ENCODE measurements at regions not wholly inside any gene's neighbourhood (a gene's known extent, or its start where the extent isn't known, plus 50 kb on each side); places are given as distances from the start of the nearest gene placed in this dataset.
"Not testable (repeated sequence)": the region's sequence is repeated elsewhere in the genome, so short reads cannot be mapped to it uniquely, and the experiment has no call there.

DNA sequence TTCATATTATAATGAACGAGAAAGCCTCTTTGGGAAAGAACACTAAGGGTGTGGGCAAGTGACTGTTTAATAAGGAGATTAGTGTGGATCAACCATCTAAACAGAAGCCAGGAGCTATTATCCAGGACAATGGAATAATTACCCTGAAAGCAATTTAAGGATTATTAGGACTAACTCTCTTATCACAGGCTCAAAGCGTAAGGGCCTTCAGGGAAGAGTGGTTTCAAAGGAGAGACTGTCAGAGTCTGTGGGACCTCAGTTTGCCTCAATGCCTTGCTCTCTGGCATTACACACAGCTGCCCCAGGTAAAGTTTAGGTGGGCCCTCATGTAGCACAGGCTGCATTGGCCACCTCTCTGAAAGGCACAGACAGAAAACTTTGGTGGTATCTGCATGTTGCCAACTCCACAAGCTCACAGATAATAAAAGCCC is 717.2 kb upstream of the ADGRL3 start (continued):
- TF ChIP-seq EZH2phosphoT487 (IDR thresholded peaks at IDR 0.05; ENCODE audit: unreplicated experiment): no peak
- TF ChIP-seq, protein P1, sequence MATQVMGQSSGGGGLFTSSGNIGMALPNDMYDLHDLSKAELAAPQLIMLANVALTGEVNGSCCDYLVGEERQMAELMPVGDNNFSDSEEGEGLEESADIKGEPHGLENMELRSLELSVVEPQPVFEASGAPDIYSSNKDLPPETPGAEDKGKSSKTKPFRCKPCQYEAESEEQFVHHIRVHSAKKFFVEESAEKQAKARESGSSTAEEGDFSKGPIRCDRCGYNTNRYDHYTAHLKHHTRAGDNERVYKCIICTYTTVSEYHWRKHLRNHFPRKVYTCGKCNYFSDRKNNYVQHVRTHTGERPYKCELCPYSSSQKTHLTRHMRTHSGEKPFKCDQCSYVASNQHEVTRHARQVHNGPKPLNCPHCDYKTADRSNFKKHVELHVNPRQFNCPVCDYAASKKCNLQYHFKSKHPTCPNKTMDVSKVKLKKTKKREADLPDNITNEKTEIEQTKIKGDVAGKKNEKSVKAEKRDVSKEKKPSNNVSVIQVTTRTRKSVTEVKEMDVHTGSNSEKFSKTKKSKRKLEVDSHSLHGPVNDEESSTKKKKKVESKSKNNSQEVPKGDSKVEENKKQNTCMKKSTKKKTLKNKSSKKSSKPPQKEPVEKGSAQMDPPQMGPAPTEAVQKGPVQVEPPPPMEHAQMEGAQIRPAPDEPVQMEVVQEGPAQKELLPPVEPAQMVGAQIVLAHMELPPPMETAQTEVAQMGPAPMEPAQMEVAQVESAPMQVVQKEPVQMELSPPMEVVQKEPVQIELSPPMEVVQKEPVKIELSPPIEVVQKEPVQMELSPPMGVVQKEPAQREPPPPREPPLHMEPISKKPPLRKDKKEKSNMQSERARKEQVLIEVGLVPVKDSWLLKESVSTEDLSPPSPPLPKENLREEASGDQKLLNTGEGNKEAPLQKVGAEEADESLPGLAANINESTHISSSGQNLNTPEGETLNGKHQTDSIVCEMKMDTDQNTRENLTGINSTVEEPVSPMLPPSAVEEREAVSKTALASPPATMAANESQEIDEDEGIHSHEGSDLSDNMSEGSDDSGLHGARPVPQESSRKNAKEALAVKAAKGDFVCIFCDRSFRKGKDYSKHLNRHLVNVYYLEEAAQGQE (IDR thresholded peaks at IDR 0.05; ENCODE audit: unreplicated experiment): no peak
- no peak for TF ChIP-seq NANOG (IDR thresholded peaks at IDR 0.05; ENCODE audit: borderline replicate concordance)
- TF ChIP-seq, protein P2, sequence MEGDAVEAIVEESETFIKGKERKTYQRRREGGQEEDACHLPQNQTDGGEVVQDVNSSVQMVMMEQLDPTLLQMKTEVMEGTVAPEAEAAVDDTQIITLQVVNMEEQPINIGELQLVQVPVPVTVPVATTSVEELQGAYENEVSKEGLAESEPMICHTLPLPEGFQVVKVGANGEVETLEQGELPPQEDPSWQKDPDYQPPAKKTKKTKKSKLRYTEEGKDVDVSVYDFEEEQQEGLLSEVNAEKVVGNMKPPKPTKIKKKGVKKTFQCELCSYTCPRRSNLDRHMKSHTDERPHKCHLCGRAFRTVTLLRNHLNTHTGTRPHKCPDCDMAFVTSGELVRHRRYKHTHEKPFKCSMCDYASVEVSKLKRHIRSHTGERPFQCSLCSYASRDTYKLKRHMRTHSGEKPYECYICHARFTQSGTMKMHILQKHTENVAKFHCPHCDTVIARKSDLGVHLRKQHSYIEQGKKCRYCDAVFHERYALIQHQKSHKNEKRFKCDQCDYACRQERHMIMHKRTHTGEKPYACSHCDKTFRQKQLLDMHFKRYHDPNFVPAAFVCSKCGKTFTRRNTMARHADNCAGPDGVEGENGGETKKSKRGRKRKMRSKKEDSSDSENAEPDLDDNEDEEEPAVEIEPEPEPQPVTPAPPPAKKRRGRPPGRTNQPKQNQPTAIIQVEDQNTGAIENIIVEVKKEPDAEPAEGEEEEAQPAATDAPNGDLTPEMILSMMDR (conservative IDR thresholded peaks at IDR 0.05; ENCODE audit: low read depth in 2 of 2): no peak
- no peak for TF ChIP-seq CREB1 (CRISPR knock-in tag; IDR thresholded peaks at IDR 0.05; ENCODE audit: low read depth)
- TF ChIP-seq STAT1 (IDR thresholded peaks at IDR 0.05; ENCODE audit: unreplicated experiment): no peak
- TF ChIP-seq EZH2 (IDR thresholded peaks at IDR 0.05; ENCODE audit: low read depth, unreplicated experiment): no peak
- no peak for TF ChIP-seq ZNF331 (CRISPR knock-in tag; IDR thresholded peaks at IDR 0.05; ENCODE audit: low read depth)
- no peak for TF ChIP-seq POLR2AphosphoS5 (IDR thresholded peaks at IDR 0.05; ENCODE audit: low read depth)

DNA sequence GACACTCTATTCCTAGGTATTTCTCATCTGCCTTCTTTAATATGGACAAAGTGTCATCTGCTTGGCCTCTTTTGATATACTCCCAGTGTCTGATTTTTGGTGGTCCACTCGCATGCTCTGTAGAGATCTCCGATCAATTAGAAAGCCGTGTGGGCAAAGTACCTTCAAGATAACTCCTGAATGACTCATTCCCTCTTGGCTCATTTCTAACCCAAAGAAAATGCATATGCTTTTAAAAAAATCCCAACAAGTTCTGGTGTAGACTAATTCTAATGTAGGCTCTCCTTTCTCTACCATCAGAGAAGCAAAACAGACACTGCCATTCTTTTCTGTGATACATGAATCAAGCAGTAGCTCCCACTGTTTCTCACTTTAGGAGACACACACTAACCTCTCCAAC is 714.9 kb upstream of the ADGRL3 start:
- Histone ChIP-seq H3K4me1 (ENCODE audit: insufficient read depth) (peaks cover 28% of the 10 kb centered on the region), H4K20me1 (replicated peaks; ENCODE audit: insufficient read depth) (no peaks in the 10 kb centered on the region), H3K27ac (ENCODE audit: low read depth) (peak overlapping the region; percentile 52), H3K4me2 (peak overlapping the region; percentile 33; the same call in 1 of the 2 replicates), H3K79me2 (replicated peaks; ENCODE audit: insufficient read depth) (no peaks in the 10 kb centered on the region), H3K9me2 (ENCODE audit: insufficient read depth) (0 out of 2 replicates have a peak, but pooled peaks cover 3% of the 10 kb centered on the region), H3K4me3 (no peak overlapping the region), H3K36me3 (ENCODE audit: insufficient read depth) (no peaks in the 10 kb centered on the region), H3K27me3 (ENCODE audit: insufficient read depth) (no peaks in the 10 kb centered on the region), H2AFZ (peak overlapping the region; percentile 63; the same call in 1 of the 2 replicates), H3F3A (replicated peaks; ENCODE audit: low read depth) (no peaks in the 10 kb centered on the region)
- no peaks in the 10 kb centered on the region; the same call in 2 of the 3 replicates for H3K9me3 Mint-ChIP-seq
- no peaks in the 10 kb centered on the region for H3K27me3 Mint-ChIP-seq (ENCODE audit: insufficient read depth, low read depth, poor library complexity)
- no peak overlapping the region; the same call in 2 of the 3 replicates for H3K4me3 Mint-ChIP-seq
- TF ChIP-seq CREB1 (CRISPR knock-in tag; IDR thresholded peaks at IDR 0.05; ENCODE audit: low read depth): no peak
- TF ChIP-seq ZNF331 (CRISPR knock-in tag; IDR thresholded peaks at IDR 0.05; ENCODE audit: low read depth): no peak
- H3K4me1 Mint-ChIP-seq: peaks cover 27% of the 10 kb centered on the region
- no peaks in the 10 kb centered on the region for H3K36me3 Mint-ChIP-seq (ENCODE audit: low read depth)
- DNase-seq (ENCODE audit: low spot score): no peak
- ATAC-seq: no peak
- H3K27ac Mint-ChIP-seq: peak overlapping the region; percentile 56

DNA sequence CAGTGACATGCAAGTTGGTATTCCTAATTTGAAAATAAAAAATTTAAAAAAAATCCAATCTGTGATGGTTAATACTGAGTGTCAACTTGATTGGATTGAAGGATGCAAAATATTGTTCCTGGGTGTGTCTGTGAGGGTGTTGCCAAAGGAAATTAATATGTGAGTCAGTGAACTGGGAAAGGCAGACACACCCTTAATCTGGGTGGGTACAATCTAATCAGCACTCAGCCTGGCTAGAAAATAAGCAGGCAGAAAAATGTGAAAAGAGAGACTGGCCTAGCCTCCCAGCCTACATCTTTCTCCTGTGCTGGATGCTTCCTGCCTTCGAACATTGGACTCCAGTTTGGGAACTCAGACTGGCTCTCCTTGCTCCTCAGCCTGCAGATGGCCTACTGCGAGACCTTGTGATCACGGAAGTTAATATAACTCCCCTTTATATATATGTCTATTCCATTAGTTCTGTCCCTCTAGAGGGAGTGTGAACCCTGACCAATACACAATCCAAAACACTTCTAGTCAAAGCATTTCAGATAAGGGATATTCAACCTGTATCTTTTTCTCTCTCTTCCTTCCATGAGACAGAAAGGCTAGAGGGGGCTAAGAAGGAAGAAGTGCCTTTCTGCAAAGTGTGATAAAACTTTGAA is 712.9 kb upstream of the ADGRL3 start:
- H3F3A ChIP-seq (replicated peaks; ENCODE audit: low read depth); H3K27ac Mint-ChIP-seq; H3K79me2 ChIP-seq (replicated peaks; ENCODE audit: insufficient read depth); DNase-seq (ENCODE audit: low spot score); ATAC-seq; H3K36me3 Mint-ChIP-seq (ENCODE audit: low read depth); H3K27me3 Mint-ChIP-seq (ENCODE audit: insufficient read depth, low read depth, poor library complexity); H3K4me3 Mint-ChIP-seq; H3K4me2 ChIP-seq; H3K27me3 ChIP-seq (ENCODE audit: insufficient read depth); H2AFZ ChIP-seq; H3K4me3 ChIP-seq; H4K20me1 ChIP-seq (replicated peaks; ENCODE audit: insufficient read depth); H3K9me3 Mint-ChIP-seq; H3K27ac ChIP-seq (ENCODE audit: low read depth); H3K36me3 ChIP-seq (ENCODE audit: insufficient read depth); H3K9me2 ChIP-seq (ENCODE audit: insufficient read depth): not testable (repeated sequence)
- H3K4me1 ChIP-seq (ENCODE audit: insufficient read depth): peaks cover 28% of the 10 kb centered on the region
- peaks cover 27% of the 10 kb centered on the region for H3K4me1 Mint-ChIP-seq
